ENCODE measurements at regions not wholly inside any gene's neighbourhood (a gene's known extent, or its start where the extent isn't known, plus 50 kb on each side); places are given as distances from the start of the nearest gene placed in this dataset.

GRCh38 chrX:39560271-39560670, 537.5 kb downstream of the BCOR start:
- Mint-ChIP-seq H3K27ac (ENCODE audit: unreplicated experiment) (no peak overlapping the region), H3K9me3 (ENCODE audit: unreplicated experiment) (peaks cover 6% of the 10 kb centered on the region), H3K36me3 (ENCODE audit: insufficient read depth, unreplicated experiment) (no peaks in the 10 kb centered on the region), H3K4me1 (ENCODE audit: low read depth, unreplicated experiment) (no peaks in the 10 kb centered on the region), H3K27me3 (ENCODE audit: insufficient read depth, unreplicated experiment) (peaks cover 4% of the 10 kb centered on the region), H3K4me3 (ENCODE audit: unreplicated experiment) (no peak overlapping the region)
- POLR2A ChIA-PET = no interaction called here
- Histone ChIP-seq H3K4me3 (ENCODE audit: low read depth, low read length) (no peak overlapping the region), H3K9me3 (no peaks in the 10 kb centered on the region), H3K36me3 (ENCODE audit: control insufficient read depth, insufficient read depth, low read length) (no peaks in the 10 kb centered on the region), H3K4me1 (no peaks in the 10 kb centered on the region), H3K27me3 (replicated peaks; ENCODE audit: control insufficient read depth, insufficient read depth, low read length) (no peaks in the 10 kb centered on the region)
- no peak for DNase-seq
- no peak for TF ChIP-seq CTCF (IDR thresholded peaks at IDR 0.05; ENCODE audit: insufficient read depth in 1 of 2, low read depth in 1 of 2, low read length in 1 of 2, severe bottlenecking in 1 of 2, unreplicated experiment in 1 of 2)
- intact Hi-C loops (cut with micrococcal nuclease; ENCODE audit: unreplicated experiment) = no loop called here
- BruUV-seq (replicated peaks) = no TSS peak
- CTCF ChIA-PET = no interaction called here

GRCh38 chrX:39563178-39563577, 534.6 kb downstream of the BCOR start:
- Histone ChIP-seq H3K4me1 (no peaks in the 10 kb centered on the region), H3K4me3 (ENCODE audit: low read depth, low read length) (no peak overlapping the region), H3K9me3 (no peaks in the 10 kb centered on the region), H3K36me3 (ENCODE audit: control insufficient read depth, insufficient read depth, low read length) (no peaks in the 10 kb centered on the region), H3K27me3 (replicated peaks; ENCODE audit: control insufficient read depth, insufficient read depth, low read length) (no peaks in the 10 kb centered on the region)
- Mint-ChIP-seq H3K4me1 (ENCODE audit: low read depth, unreplicated experiment) (no peaks in the 10 kb centered on the region), H3K27ac (ENCODE audit: unreplicated experiment) (no peak overlapping the region), H3K27me3 (ENCODE audit: insufficient read depth, unreplicated experiment) (peaks cover 8% of the 10 kb centered on the region), H3K36me3 (ENCODE audit: insufficient read depth, unreplicated experiment) (no peaks in the 10 kb centered on the region), H3K4me3 (ENCODE audit: unreplicated experiment) (no peak overlapping the region), H3K9me3 (ENCODE audit: unreplicated experiment) (peaks cover 6% of the 10 kb centered on the region)
- DNase-seq = no peak
- no peak for TF ChIP-seq CTCF (IDR thresholded peaks at IDR 0.05; ENCODE audit: insufficient read depth in 1 of 2, low read depth in 1 of 2, low read length in 1 of 2, severe bottlenecking in 1 of 2, unreplicated experiment in 1 of 2)
- intact Hi-C loops (cut with micrococcal nuclease; ENCODE audit: unreplicated experiment) = no loop called here
- BruUV-seq (replicated peaks) = no TSS peak
- CTCF ChIA-PET = no interaction called here
- POLR2A ChIA-PET = no interaction called here

GRCh38 chrX:39564751-39565150, 533.0 kb downstream of the BCOR start:
- no peaks in the 10 kb centered on the region for H3K27me3 ChIP-seq (replicated peaks; ENCODE audit: control insufficient read depth, insufficient read depth, low read length)
- CTCF ChIA-PET = no interaction called here
- H3K36me3 Mint-ChIP-seq (ENCODE audit: insufficient read depth, unreplicated experiment) = no peaks in the 10 kb centered on the region
- BruUV-seq (replicated peaks) = no TSS peak
- no peaks in the 10 kb centered on the region for H3K4me1 Mint-ChIP-seq (ENCODE audit: low read depth, unreplicated experiment)
- no peak overlapping the region for H3K4me3 Mint-ChIP-seq (ENCODE audit: unreplicated experiment)
- DNase-seq = no peak
- no peaks in the 10 kb centered on the region for H3K36me3 ChIP-seq (ENCODE audit: control insufficient read depth, insufficient read depth, low read length)
- no peak for TF ChIP-seq CTCF (IDR thresholded peaks at IDR 0.05; ENCODE audit: insufficient read depth in 1 of 2, low read depth in 1 of 2, low read length in 1 of 2, severe bottlenecking in 1 of 2, unreplicated experiment in 1 of 2)
- no peaks in the 10 kb centered on the region for H3K9me3 ChIP-seq
- peaks cover 8% of the 10 kb centered on the region for H3K27me3 Mint-ChIP-seq (ENCODE audit: insufficient read depth, unreplicated experiment)
- no peak overlapping the region for H3K27ac Mint-ChIP-seq (ENCODE audit: unreplicated experiment)
- no peaks in the 10 kb centered on the region for H3K4me1 ChIP-seq
- intact Hi-C loops (cut with micrococcal nuclease; ENCODE audit: unreplicated experiment) = no loop called here
- no peak overlapping the region for H3K4me3 ChIP-seq (ENCODE audit: low read depth, low read length)
- POLR2A ChIA-PET = no interaction called here
- H3K9me3 Mint-ChIP-seq (ENCODE audit: unreplicated experiment) = peaks cover 6% of the 10 kb centered on the region

Measured in Caco-2 (cell line).